GM19351 (cell line): ENCODE measurements at regions not wholly inside any gene's neighbourhood (a gene's known extent, or its start where the extent isn't known, plus 50 kb on each side); places are given as distances from the start of the nearest gene placed in this dataset.

ENCODE experiments used
- ATAC-seq: cut with Tn5 transposase; IDR thresholded peaks from one replicate; pipeline ENCODE4 v1.9.1; 2021; ENCODE audit warnings: mild to moderate bottlenecking, moderate library complexity; ENCODE audit not compliant: unreplicated experiment

DNA sequence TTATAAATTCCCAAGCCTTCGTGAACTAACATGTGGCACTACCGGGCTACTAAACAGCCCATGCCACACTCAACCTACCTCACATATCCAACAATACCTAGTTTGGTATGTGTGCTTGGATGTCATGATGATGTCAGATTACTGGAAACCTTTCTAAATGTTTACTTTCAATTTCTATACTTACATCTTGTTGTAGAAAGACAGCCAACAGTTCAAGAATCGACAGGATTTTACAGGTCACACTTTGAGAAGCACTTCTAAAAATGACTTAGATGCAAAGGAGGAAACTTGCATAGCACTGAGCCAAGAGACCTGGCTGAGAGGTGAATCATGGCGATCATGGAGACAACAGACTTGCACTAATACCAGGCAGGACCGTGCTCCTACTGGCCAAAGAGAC, 209.9 kb downstream of the COL4A1 start:
- no peak for ATAC-seq

DNA sequence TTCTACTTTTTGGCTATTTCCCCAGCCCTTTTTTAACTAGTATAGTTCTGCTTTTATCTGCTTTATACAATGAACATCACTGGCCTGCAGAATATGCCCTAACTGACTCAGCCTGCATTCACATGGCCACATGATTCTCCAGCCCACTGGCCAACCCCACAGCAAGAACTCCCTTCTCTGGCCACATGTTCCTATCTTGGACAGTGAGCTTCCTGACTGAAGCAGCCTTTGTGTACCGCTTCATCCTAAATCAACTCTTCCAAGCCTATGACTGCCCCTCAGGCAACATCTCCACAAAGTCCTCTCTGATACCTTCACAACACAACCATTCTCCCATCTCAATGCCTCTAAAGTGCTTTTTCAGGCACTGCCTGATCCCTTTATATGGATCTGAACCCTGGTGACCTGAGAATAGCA, 214.1 kb downstream of the COL4A1 start:
- no peak for ATAC-seq

DNA sequence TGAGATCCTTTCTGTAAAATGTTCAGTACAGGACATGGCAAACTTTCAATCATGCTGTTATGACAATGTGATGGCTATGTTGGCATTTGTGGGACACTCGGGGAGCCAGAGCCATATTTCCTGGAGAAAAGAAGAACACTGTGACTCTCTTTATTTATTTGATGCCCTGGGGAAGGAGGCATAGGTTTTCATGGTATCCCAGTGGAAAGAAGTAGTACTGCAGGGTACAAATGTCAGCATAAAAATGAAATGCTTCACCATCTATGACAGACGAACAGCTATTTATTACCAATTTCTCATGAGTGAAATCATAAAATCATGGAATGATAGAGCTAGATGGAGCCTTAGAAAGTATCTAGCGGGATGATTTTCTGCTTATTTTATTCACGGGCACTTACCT, 217.1 kb downstream of the COL4A1 start:
- peak; percentile 50 for ATAC-seq

DNA sequence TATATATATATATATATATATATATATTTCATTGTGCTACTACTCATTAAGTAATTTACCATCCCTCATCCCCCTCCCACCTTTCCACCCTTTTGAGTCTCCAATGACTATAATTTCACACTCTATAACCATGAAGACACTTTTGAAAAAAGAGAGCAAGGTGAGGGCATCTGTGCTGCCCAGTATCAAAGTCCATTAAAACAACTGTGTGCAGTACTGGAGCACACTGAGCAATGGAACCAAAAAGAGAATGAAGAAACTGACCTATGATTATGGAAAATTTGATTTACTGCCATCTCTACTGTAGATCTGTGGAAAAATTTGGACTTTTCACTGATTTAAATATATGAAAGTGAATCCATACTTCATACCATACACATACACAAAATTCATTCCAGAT, 217.9 kb downstream of the COL4A1 start:
- ATAC-seq, result no peak

DNA sequence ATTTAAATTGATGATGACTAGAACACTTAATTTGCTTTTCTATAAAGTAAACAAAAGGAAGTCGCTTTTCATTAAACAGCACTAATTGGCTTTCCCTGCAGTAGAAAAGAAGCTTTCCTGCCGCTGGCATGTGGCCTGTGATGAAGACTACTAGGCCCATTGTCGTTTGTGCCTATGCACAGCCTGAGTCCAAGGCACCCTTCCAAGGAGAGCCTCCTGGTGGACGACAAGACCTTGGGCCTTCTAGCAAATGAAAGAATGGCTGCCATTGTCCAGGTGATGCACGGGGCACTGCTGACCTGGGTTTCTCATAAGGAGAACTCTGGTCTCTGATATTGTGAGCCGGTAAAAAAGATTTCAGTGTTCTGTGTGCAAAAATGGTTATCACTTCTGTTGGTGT, 233.0 kb downstream of the COL4A1 start:
- no peak for ATAC-seq

DNA sequence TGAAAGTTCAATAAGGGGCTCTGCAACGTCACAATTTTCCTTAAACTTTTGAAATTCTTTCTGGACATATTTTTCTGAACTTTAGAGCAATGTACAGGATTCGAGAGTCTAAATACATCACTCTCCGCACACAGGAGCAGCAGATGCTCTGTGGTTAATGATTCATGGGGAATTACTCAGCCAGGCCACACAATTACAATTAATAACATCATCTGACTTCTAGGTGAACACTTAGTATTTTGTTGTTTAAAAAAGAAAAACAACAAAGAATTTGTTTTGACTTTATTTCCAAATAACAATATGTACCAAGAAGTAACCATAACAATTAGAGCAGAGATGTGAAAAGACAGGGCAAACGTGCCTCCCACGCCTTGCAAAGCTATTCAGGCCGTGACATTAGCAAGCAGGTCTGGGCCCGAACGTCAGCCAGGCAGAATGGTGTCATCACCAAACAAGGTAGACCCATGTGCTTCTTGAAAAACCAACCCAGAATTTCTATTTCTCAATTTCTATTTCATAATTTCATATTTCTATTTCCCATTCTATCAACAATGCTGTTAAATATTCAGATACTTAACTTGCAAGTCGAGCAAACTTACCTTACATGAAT, 236.3 kb downstream of the COL4A1 start:
- no peak for ATAC-seq

DNA sequence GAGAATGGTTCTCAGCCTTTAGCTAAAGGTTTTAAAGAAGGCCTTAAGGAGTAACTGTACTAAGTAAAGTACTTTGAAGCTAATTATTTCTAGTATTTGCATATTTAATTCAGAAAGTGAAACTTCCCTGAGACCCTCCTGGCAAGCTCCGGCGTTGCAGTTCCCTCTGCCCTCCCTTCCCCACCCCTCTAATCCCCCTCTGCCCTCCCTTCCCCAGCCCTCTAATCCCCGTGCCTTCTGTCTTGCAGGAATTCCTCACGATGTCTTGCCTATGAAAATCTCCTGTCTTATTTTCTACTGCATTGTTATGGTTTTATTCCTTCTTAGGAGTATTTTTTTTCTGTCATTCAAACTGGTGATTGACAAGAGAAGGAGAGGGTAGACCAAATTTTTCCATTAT, 236.9 kb downstream of the COL4A1 start:
- ATAC-seq, result no peak

DNA sequence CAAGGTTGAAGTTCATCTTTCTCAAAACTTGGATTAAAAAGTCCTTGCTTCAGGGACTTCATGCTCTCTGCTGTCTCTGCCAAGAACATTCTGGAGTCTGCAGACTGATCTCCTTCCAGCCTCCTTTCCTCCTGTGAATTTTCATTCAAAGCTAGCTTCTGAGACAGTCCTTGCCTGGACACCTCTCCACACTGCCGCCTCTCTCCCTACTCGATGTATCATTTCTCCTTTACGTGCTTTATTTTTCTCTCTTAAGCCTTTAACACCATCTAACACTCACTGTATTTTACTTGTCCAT, 238.8 kb downstream of the COL4A1 start:
- no peak for ATAC-seq

DNA sequence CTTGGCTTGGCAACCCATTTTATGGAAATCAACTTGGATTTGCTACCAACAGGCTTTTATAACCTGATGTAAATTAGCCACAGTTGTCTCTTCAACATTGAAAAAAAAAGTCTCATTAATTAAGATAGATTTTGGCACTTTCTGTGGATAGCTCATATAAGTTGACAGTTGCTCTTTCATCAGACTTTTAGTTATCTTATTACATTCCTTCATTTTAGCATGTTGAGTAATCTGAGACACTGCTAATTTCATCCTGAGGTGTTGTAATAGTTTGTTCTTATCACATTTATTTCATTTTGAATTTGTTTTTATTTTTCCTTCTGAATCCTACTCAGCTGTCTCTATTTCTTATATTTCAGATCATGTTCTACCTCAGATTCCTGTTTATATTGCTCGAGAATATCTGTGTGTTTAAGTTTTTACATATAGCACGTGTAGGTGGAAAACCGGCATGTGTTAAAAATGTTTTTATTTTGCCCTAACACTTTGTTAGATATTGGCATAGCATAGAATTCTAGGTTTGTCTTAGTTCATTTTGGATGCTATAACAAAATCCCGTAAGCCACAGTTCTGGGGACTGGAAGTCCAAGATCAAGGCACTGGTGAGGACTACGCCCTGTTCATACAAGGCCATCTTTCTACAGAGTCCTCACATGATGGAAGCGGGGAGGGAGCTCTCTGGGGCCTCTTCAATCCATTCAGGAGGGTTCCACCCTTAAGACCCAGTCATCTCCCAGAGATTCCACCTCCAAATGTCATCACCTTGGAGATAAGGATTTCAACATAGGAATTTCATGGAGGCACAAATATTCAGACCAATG, 239.4 kb downstream of the COL4A1 start:
- ATAC-seq, result no peak

DNA sequence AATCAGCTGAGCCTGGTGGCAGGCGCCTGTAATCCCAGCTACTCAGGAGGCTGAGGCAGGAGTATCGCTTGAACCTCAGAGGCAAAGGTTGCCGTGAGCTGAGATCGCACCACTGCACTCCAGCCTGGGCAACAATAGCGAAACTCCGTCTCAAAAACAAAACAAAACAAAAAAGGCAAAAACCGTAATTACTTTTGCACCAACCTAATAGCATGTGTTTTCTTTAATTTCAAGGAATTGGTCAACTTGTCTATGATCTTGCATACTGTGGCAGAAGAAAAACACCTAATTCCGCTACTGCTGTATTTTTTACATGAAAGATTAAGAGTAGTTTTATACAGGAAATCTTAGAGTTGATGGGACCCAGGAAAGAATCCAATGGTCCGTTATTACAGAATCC, 241.2 kb downstream of the COL4A1 start:
- ATAC-seq, result no peak

DNA sequence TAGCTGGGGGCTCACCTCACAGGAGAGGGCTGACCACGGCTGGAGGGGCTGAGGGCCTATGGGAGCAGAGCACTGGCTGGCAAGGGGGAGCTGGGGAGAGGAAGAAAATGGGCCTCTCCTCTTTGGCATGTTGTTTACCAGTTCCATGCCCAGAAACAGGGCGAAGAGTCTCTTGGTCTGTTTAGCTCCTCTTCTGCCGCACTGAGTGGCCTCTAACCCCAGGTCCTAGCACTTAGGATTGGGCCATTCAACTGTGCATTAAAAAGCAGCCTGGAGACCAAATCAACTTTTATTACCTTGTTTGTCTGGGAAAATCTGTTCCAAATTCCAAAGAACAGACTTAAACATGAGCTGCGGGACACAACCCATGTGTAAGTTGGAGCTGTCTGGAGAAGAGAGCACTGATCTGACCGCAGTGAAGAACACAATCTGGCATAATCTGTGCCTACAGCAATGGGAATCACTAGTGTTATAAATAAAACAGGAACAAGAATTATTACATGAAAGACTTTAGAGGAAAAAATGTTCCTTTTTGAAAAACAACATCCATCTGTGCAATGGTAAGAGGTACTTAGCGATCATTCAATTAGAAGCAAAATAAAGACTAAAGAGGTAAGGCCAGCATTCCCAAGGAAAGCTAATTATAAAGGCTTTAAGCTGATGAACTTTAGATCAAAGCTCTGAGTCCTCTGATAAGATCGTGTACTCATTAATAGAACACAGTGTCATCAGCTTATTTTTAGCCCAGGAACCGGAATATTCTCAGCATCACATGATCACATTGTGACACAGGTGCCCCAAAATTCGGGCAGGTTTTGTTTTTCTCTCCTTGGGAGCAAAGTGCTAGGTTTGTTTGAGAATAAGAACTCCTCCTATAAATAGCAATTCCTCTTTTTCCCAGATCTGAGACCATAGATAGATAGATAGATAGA, 243.2 kb downstream of the COL4A1 start:
- ATAC-seq, result no peak

DNA sequence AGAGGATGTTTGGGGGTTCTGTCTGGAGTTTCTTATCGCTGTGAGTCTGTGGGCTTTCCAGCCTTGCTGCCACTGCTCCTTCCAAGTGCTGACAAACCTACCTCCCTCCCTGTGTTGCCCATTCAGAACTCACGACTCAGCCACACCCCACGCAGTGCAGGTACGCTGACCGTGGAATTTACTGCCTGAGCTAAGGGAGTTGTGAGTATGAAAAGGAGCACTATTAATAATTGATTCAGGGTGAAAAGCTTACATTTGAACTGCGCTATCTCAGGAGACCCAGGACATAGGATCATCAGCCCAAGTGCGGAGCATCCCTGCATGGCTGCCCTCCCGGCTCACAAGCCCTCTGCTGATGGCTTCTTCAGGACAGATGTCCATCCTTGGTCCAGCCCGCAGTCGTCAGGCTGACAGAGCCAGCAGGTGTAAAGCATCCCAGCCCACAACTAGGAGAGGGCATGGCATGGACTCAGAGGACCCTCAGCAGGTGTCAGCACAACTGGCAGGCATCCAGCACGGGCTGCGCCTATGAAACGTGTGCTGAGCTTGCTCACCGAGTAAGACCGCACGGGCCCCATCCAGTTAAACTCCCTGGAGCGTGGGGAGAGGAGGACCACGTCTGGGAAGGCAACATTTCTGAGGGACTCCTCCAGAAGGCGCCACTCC, 244.0 kb downstream of the COL4A1 start:
- ATAC-seq, result no peak

DNA sequence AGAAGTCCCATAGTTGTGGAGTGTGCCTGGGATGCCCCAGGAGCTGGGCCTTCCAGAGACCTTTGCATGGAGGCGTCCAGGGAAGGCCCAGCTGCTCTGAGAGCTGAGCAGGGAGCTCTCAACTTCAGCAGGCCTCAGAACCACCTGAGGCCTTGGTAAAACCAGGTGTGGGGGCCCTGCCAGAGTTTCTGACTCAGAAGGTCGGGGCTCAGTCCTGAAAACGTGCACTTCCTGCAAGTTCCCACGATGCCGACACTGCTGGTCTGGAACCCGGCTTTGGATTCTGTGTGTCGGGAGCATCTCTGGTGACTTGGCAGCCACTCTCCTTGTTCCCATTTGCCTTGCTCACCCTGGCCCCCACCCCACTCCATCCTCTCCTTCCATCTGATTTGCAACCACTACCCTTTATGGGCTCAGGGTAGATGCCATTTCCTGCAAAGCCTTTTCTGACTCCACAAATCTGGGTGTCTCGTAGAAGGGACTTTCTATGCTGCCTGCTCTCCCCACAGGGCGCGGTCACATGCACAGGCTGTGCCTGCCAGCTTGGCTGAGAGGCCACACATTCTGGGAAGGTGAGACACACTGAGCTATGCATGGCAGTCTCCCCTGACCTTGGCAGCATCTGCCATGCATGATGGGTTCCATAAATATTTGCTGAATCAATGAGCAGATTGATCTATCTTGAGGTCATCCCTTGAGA, 244.7 kb downstream of the COL4A1 start:
- ATAC-seq, result no peak

DNA sequence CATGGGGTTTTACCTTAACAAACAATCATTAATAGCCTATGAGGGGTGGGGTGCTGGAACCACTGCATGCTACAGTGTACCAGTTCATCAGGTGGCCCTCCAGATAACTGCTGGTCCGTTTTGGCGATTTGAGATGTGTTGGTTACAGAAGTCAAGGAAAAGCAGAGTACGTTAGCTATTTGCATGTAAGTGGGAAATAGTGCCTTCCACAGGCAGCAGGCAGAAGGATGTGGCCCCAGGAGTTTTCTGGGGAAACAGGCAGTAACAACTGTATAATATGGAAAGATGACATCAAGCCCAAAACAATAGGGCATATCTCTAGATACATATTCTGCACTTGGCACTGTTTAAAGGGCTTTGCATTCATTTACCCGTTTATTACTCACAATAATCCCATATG, 245.7 kb downstream of the COL4A1 start:
- no peak for ATAC-seq

DNA sequence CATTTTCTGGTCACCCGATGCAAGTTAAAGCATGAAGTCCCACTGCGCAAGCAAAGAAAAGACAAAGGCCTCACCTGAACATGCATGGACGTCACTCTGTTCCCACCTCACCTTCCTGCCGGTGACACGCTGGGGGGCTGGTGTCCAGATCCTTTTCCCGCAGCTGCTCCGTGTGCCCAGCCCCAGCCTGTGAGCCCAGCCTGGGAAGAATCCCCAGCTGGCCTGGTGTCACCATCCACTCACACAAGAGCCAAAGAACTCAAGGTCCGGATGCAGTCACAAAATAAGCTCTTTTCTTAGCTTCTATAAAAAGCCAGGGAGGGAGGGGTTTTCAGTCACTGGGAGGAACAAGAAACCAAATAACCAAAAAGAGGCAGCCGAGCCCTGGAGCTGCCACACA, 249.9 kb downstream of the COL4A1 start:
- ATAC-seq, result no peak

DNA sequence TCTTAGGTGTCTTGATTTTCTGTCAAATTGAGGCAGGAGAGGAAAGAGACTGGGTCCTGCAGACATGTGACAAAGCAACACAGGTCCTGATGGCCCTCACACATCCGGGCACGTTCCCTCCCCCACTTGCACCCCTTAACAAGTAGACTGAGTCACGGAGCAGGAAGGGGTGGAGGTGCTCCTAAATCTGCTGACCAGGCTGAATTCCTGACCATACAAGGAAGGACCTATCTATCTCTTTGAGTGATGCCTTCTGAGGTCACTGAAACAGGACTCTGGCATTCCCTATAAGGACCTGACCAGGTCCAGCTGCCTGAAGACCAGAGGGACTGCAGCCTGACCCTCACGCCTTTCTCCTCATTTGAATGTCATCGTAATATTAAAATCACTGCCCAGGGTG, 250.3 kb downstream of the COL4A1 start:
- no peak for ATAC-seq

DNA sequence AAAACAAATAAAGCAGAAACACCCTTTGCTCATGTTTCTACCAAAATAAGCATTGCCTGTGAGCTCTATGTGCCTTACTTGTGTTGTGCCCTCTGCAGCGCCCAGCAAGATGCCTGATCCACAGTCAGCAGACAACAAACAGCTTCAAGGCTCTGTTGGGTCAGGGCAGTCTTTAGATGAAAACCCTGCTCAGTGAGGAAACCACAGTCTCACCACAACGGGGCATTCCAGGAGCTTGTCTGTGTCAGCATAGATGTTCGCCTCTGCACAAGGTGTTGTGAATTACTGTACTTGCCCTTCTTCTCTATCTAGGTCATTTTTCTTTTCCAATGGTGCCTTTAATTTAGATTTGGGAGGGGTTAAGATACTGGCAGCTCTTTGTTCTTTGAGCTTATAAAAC, 251.9 kb downstream of the COL4A1 start:
- ATAC-seq, result peak; percentile 91

DNA sequence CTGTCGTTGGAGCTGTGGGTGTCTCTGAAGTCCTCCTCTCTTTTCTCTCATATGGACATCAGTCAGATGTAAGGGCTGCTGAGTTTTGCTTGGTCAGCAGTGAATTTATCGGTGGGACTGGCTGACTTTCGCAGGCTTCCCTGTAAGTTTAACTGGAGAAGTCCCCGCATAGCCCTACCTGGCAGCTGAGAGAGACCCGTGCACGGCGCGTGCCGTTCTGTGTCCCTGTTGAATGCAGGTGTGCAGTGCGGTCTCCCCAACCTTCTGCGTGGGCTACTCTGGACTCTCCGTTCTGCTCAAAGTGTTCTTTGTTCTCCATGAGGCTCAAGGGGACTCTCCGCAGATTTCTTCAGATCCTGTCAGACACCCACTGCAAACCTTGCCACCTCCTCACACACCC, 252.9 kb downstream of the COL4A1 start:
- ATAC-seq, result no peak

DNA sequence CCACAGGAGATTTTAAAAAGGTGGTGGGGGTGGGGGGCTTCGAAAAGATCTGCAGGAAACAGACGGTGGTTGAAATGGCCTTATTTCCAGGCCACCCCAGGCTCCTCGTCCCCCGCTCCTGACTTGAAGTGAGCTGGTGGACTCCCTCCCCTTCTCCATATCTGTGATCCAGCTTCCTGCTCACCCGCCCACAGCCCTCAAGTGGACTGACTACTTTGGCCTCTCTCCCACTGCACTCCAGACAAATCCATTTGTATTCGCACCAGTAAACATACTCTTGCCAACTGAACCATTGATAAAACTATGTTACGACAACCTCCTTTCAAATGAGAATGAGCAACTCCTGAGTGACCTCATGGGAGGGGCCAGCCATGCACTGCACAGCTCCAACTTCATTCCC, 259.5 kb downstream of the COL4A1 start:
- ATAC-seq, result no peak

DNA sequence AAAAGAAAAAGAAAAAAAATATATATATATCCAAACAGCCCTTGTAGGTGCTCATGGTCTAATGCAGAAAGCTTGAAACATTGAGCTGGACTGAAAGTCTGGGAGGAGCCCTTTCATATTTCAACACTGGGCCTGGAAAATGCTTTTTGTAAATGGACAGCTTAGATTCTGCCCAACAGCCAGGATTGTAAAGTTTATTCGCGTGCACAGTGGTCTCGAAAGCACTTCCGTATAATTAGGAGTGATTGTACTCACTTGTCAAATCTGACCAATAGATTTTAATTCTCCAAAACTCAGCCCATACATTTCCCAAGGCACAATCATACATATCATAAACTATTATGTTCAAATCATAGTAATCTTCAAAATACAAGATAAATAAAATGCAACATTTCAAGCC, 260.1 kb downstream of the COL4A1 start:
- no peak for ATAC-seq

DNA sequence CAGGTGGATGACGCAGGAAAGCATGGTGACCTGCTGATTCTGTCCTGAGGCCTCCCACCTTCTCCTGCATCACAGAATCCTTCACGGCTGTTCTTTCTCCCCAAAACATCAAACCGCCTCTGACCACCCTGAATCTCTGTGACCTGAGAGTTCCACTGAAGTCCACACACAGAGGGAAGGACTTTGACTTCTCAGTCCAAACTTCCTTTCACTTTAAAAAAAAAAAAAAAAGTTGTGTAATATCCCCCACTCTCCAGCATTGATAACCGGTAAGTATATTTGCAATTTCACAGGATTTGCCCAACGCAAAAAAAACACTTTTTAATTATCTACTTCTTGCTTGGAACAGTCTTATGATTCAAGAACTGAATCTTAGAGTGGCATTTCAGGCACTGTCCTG, 259.5 kb upstream of the IRS2 start:
- no peak for ATAC-seq
